ENCODE measurements at regions not wholly inside any gene's neighbourhood (a gene's known extent, or its start where the extent isn't known, plus 50 kb on each side); places are given as distances from the start of the nearest gene placed in this dataset.

DNA sequence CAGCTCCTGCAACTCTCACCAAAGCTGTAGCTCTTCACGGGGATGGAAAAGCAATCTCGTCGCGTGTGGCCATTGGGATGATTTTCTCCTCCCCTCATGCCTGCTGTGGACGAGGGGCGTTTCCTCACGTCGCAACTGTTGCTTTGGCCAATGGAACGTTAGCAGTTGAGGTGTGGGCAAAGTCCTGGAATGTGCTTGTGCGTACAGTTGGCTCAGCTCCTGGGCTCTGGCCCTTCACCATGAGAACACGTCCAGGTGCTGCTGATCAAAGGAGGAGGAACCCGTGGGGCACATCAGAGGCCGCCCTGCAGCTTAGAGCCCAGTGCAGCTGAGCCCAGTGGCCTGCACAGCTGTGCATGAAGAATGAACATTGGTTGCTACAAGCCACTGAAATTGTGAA is 186.1 kb downstream of the TJP1 start:
- TF ChIP-seq, protein P1, sequence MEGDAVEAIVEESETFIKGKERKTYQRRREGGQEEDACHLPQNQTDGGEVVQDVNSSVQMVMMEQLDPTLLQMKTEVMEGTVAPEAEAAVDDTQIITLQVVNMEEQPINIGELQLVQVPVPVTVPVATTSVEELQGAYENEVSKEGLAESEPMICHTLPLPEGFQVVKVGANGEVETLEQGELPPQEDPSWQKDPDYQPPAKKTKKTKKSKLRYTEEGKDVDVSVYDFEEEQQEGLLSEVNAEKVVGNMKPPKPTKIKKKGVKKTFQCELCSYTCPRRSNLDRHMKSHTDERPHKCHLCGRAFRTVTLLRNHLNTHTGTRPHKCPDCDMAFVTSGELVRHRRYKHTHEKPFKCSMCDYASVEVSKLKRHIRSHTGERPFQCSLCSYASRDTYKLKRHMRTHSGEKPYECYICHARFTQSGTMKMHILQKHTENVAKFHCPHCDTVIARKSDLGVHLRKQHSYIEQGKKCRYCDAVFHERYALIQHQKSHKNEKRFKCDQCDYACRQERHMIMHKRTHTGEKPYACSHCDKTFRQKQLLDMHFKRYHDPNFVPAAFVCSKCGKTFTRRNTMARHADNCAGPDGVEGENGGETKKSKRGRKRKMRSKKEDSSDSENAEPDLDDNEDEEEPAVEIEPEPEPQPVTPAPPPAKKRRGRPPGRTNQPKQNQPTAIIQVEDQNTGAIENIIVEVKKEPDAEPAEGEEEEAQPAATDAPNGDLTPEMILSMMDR (IDR thresholded peaks at IDR 0.05), result no peak
- TF ChIP-seq POLR2A (IDR thresholded peaks at IDR 0.05; ENCODE audit: low read depth) (no peak), POLR2AphosphoS5 (IDR thresholded peaks at IDR 0.05) (no peak), EP300 (IDR thresholded peaks at IDR 0.05) (no peak)
